ENCODE measurements at regions not wholly inside any gene's neighbourhood (a gene's known extent, or its start where the extent isn't known, plus 50 kb on each side); places are given as distances from the start of the nearest gene placed in this dataset.

GRCh38 chr6:115001731-115002350 lies 659.0 kb upstream of the HS3ST5 start:
- DNase-seq (ENCODE audit: low read depth in 2 of 2): no peak
- H3K4me3 ChIP-seq (replicated peaks in 1 of 2; ENCODE audit: low read depth in 2 of 2, low read length in 2 of 2): no peak overlapping the region
- TF ChIP-seq CTCF (IDR thresholded peaks at IDR 0.05; ENCODE audit: low read depth, low read length): no peak

- no peak for DNase-seq (ENCODE audit: low read depth in 2 of 2)
- H3K4me3 ChIP-seq (replicated peaks in 1 of 2; ENCODE audit: low read depth in 2 of 2, low read length in 2 of 2): no peak overlapping the region
- no peak for TF ChIP-seq CTCF (IDR thresholded peaks at IDR 0.05; ENCODE audit: low read depth, low read length)
Measured at GRCh38 chr6:115000736-115001135, 657.9 kb upstream of the HS3ST5 start.

- DNase-seq (ENCODE audit: low read depth in 2 of 2): no peak
- H3K4me3 ChIP-seq (replicated peaks in 1 of 2; ENCODE audit: low read depth in 2 of 2, low read length in 2 of 2): no peak overlapping the region
- TF ChIP-seq CTCF (IDR thresholded peaks at IDR 0.05; ENCODE audit: low read depth, low read length): no peak
Measured at GRCh38 chr6:114998492-114998891, 655.7 kb upstream of the HS3ST5 start.

- H3K4me3 ChIP-seq (replicated peaks in 1 of 2; ENCODE audit: low read depth in 2 of 2, low read length in 2 of 2): no peak overlapping the region
- TF ChIP-seq CTCF (IDR thresholded peaks at IDR 0.05; ENCODE audit: low read depth, low read length): no peak
- DNase-seq (ENCODE audit: low read depth in 2 of 2): no peak
Measured at GRCh38 chr6:114997813-114998292, 655.0 kb upstream of the HS3ST5 start.

GRCh38 chr6:114995526-114995925 lies 652.7 kb upstream of the HS3ST5 start:
- no peak for DNase-seq (ENCODE audit: low read depth in 2 of 2)
- H3K4me3 ChIP-seq (replicated peaks in 1 of 2; ENCODE audit: low read depth in 2 of 2, low read length in 2 of 2): no peak overlapping the region
- TF ChIP-seq CTCF (IDR thresholded peaks at IDR 0.05; ENCODE audit: low read depth, low read length): no peak

GRCh38 chr6:114989279-114989964 lies 646.6 kb upstream of the HS3ST5 start:
- no peak overlapping the region for H3K4me3 ChIP-seq (replicated peaks in 1 of 2; ENCODE audit: low read depth in 2 of 2, low read length in 2 of 2)
- no peak for DNase-seq (ENCODE audit: low read depth in 2 of 2)
- no peak for TF ChIP-seq CTCF (IDR thresholded peaks at IDR 0.05; ENCODE audit: low read depth, low read length)

Measured in cardiac fibroblast (primary cell).